Nephron (organoid): ENCODE measurements at regions not wholly inside any gene's neighbourhood (a gene's known extent, or its start where the extent isn't known, plus 50 kb on each side); places are given as distances from the start of the nearest gene placed in this dataset.

Experiments used
- H3K27ac Mint-ChIP-seq, 3 experiments: 2 replicates each; pipeline ENCODE4 v1.8.0; 2020; ENCODE audit warnings: mixed read lengths in 3 of 3, mild to moderate bottlenecking in 2 of 3, moderate library complexity in 1 of 3
- H3K27me3 Mint-ChIP-seq: 2 replicates; pipeline ENCODE4 v1.8.0; 2021; ENCODE audit warnings: low read depth, mild to moderate bottlenecking, moderate library complexity, mixed read lengths
- H3K36me3 Mint-ChIP-seq: 2 replicates; pipeline ENCODE4 v1.8.0; 2020; ENCODE audit warnings: low read depth, mixed read lengths
- H3K4me1 Mint-ChIP-seq: 2 replicates; pipeline ENCODE4 v1.8.0; 2020; ENCODE audit warnings: mixed read lengths
- H3K4me3 Mint-ChIP-seq, 3 experiments: 2 replicates each; pipeline ENCODE4 v1.8.0; 2020; ENCODE audit warnings: mild to moderate bottlenecking in 3 of 3, mixed read lengths in 3 of 3, moderate library complexity in 2 of 3
- H3K9me3 Mint-ChIP-seq: 2 replicates; pipeline ENCODE4 v1.8.0; 2020; ENCODE audit warnings: mixed read lengths
- TF ChIP-seq, protein P1 (sequence below), 3 experiments: fragments of 200-600 bp; sonication (generic); IDR thresholded peaks; one replicate each; pipeline ENCODE4 v1.5.0; 2021; ENCODE audit warnings: antibody characterized with exemption in 3 of 3; ENCODE audit not compliant: unreplicated experiment in 3 of 3

DNA sequence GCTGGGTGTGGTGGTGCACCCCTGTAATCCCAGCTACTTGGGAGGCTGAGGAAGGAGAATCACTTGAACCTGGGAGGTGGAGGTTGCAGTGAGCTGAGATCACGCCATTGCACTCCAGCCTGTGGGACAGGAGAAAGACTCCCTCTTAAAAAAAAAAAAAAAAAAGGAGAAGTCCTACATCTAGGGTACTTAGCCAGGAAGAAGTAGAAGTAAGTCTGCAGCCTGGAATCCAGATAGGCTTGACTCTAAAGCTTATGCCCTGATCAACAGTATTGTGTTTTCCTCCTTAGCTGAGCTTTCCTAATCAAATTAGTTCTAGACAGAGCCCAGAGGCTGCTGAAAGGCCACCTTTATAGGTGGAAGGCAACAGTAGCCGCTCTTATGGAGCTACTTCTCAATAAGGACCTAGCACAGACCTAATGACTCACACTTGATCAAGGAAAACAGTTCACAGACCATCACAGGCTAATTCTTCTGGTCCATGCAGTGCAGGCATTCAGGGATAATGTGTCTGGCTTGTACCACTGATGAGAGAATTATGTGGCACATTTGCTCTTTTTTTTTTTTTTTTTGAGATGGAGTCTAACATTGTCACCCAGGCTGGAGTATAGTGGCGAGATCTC, 105.5 kb upstream of the KLF4 start:
- Mint-ChIP-seq H3K27ac (no peak overlapping the region), H3K4me3 (no peak overlapping the region), H3K4me1 (peaks cover 5% of the 10 kb centered on the region), H3K36me3 (no peaks in the 10 kb centered on the region), H3K9me3 (no peaks in the 10 kb centered on the region), H3K27me3 (peaks cover 16% of the 10 kb centered on the region)
- TF ChIP-seq, protein P1, sequence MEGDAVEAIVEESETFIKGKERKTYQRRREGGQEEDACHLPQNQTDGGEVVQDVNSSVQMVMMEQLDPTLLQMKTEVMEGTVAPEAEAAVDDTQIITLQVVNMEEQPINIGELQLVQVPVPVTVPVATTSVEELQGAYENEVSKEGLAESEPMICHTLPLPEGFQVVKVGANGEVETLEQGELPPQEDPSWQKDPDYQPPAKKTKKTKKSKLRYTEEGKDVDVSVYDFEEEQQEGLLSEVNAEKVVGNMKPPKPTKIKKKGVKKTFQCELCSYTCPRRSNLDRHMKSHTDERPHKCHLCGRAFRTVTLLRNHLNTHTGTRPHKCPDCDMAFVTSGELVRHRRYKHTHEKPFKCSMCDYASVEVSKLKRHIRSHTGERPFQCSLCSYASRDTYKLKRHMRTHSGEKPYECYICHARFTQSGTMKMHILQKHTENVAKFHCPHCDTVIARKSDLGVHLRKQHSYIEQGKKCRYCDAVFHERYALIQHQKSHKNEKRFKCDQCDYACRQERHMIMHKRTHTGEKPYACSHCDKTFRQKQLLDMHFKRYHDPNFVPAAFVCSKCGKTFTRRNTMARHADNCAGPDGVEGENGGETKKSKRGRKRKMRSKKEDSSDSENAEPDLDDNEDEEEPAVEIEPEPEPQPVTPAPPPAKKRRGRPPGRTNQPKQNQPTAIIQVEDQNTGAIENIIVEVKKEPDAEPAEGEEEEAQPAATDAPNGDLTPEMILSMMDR (IDR thresholded peaks at IDR 0.05; ENCODE audit: unreplicated experiment in 3 of 3) = no peak

DNA sequence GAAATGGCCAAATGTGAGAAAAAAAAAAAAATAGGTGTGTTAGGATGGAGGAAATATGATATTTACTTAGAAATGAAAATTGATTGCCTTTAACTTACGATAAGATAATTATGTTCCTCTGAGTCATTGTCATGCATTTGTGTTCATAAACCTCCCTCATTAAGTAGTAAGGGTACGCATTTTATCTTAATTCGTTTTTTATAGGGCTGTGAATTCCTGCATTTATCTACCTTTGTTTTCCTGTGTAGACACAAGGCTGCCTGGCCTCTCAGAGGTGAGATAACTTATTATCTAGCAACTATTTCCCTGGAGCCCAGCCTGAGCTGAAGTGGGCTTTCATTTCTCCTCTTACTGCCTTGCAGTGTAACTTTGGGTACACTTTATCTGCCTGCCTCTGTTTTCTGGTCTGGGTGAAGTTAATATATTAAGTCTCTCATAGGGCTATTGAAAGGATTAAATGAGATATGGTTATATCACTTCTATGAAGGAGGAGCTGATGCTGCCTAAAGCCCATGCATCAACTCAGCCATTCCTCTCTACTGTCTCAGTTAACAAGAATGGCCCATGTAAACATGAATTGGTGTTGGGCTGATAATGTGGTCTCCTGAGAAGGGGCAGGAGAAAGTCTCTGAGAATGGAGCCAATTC, 103.8 kb upstream of the KLF4 start:
- no peak overlapping the region for H3K4me3 Mint-ChIP-seq

DNA sequence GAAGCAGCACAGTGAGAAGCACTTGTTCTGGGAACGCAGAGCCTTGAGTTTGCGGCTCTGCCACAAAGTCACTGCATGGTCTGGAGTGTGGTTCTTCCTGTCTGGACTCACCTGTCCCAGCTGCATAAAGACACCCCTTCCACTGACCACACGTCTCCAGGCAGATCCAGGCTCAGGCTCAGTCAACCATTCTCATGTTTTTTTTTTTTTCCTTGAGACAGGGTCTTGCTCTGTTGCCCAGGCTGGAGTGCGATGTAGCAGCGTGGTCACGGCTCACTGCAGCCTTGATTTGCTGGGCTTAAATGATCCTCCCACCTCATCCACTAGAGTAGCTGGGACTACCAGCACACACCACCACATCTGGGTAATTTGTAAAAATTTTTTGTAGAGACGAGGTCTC, 102.9 kb upstream of the KLF4 start:
- TF ChIP-seq, protein P1 (IDR thresholded peaks at IDR 0.05; ENCODE audit: unreplicated experiment in 3 of 3) = no peak
- H3K36me3 Mint-ChIP-seq = no peaks in the 10 kb centered on the region
- H3K9me3 Mint-ChIP-seq = no peaks in the 10 kb centered on the region
- no peak overlapping the region for H3K27ac Mint-ChIP-seq
- H3K4me3 Mint-ChIP-seq = no peak overlapping the region
- peaks cover 27% of the 10 kb centered on the region for H3K27me3 Mint-ChIP-seq
- no peaks in the 10 kb centered on the region for H3K4me1 Mint-ChIP-seq

More for the DNA sequence above, 103.8 kb upstream of the KLF4 start:
- Mint-ChIP-seq H3K4me1 (no peaks in the 10 kb centered on the region), H3K36me3 (no peaks in the 10 kb centered on the region), H3K27me3 (peaks cover 24% of the 10 kb centered on the region), H3K9me3 (no peaks in the 10 kb centered on the region), H3K27ac (no peak overlapping the region)
- TF ChIP-seq, protein P1 (IDR thresholded peaks at IDR 0.05; ENCODE audit: unreplicated experiment in 3 of 3) = no peak

DNA sequence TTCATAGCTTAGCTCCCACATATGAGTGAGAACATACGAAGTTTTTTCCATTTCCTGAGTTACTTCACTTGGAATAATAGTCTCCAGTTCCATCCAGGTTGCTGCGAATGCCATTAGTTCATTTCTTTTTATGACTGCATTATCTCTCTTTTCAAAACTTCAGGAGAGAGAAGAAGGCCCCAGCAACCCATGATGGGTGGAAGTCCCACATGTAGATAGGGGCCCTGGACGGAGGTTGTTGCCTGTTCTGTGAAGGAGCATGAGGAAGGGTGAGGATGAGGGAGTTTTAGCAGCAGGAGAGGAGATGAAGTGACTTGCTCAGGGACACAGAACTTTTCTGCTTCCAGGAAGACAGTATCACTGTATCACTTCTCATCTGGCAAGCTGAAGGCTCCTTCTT, 102.2 kb upstream of the KLF4 start:
- Mint-ChIP-seq H3K4me1 (no peaks in the 10 kb centered on the region), H3K9me3 (no peaks in the 10 kb centered on the region), H3K27ac (no peak overlapping the region), H3K36me3 (no peaks in the 10 kb centered on the region), H3K27me3 (peaks cover 28% of the 10 kb centered on the region), H3K4me3 (no peak overlapping the region)
- TF ChIP-seq, protein P1 (IDR thresholded peaks at IDR 0.05; ENCODE audit: unreplicated experiment in 3 of 3) = no peak

DNA sequence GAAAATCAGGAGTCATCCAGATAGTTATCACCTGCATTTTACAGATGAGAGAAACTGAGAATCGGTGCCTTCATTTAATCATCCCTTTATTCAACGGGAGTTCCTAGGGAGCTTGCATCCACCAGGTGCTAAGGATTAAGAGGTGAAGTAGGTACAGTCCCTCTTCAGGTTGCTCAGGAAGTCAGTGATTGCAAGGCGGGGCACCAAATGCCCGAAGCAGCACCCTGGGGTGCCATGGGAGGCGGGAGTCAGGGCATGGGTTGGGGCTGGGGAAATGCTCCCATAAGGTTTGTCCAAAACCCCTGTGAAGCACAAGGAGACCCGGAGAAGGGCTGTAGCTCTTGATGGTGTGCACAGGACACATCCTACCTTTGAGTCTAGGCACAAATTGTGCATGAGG, 98.8 kb upstream of the KLF4 start:
- Mint-ChIP-seq H3K36me3 (no peaks in the 10 kb centered on the region), H3K27me3 (peaks cover 35% of the 10 kb centered on the region), H3K4me1 (no peaks in the 10 kb centered on the region), H3K4me3 (no peak overlapping the region), H3K9me3 (no peaks in the 10 kb centered on the region), H3K27ac (no peak overlapping the region)
- TF ChIP-seq, protein P1 (IDR thresholded peaks at IDR 0.05; ENCODE audit: unreplicated experiment in 3 of 3) = no peak
